Brain pericyte (primary cell): ENCODE measurements at regions not wholly inside any gene's neighbourhood (a gene's known extent, or its start where the extent isn't known, plus 50 kb on each side); places are given as distances from the start of the nearest gene placed in this dataset.
A peak's percentile ranks its signal among the peaks of the same experiment; 100 is the strongest.

Experiments
- DNase-seq: peaks from one replicate; pipeline ENCODE4 v3.0.0-alpha.2; 2012; ENCODE audit warnings: low read depth, low spot score

DNA sequence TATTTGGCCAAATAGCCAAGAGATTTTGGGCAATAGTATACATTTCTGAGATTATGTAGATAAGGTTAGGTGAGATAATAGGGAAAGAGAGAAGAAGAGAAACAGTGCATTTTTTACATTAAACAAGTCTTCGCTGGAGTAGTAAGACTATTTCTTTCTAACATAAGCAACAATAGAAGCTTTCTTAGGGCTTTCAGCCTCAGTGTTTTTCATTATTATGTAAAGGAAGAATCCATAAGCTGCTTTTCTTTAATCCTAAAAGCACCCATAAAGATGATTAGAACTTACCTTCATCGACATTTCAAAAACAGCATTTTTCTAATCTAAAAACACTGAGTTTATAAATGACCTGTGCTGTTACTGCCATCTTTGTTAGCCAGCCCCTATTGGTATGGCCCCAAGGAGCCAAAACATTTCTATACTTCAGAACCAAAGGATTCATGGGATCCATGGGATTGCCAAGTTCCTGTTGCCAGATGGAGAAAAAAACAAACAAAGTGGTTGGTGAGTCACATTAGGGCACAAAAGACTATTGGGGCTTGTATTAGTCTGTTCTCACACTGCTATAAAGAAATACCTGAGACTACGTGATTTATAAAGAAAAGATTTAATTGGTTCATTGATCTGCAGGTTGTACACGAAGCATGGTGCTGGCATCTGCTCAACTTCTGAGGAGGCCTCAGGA, 88.2 kb downstream of the SCG2 start:
- DNase-seq: no peak

DNA sequence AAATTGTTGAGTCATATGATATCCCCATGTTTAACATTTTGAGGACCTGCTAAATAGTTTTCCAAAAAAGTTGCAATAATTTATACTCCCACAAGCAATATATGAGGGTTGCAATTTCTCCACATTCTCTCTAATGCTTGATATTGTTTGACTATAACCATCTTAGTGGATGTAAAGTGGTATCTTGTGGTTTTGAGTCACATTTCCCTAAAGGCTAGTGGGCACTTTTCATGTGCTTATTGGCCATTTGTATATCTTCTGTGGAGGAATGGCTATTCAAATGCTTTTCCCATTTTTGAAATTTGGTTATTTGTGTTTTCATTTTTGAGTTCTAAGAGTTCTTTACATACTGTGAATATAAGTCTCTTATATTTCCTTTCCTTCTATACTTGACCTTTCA, 82.7 kb downstream of the SCG2 start:
- DNase-seq: no peak

DNA sequence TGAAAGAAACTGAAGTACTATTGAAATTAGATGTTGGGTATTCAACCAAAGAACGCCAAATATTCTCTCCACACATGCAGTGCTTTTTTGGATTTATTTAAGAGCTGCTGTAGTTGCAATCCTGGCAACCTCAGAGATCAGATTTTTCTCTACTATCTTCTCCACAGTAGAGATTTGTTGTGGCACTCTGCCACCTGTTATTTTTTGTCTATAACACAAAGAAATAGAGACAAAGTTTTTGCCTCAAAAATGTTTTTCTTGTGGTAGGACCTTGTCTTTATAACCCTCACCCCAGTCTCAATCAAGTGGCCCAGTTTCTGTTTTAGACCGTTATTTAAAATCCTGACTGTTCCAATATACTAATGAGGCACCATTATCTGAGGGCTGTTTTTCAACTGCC, 79.4 kb downstream of the SCG2 start:
- no peak for DNase-seq

DNA sequence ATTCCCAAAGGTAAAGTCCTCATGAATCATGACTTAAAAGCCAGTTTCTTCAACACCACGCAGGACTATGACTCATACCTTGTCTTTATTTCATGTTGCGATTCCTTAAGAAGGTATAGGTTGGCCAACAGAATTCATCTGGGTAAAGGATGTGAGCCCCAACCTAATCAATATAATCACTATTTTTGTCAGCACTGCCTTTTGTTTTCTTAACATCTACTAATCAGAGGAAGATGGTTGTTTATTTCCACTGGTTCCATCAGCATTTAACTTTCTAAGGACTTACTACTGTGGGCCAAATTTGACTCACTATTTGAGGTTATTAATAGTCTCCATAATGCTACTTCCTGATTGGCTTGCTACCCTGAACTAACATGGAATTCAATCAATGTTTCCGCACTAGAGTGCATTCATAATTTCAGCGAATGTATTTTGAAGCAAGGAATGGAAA, 78.6 kb downstream of the SCG2 start:
- DNase-seq: no peak

DNA sequence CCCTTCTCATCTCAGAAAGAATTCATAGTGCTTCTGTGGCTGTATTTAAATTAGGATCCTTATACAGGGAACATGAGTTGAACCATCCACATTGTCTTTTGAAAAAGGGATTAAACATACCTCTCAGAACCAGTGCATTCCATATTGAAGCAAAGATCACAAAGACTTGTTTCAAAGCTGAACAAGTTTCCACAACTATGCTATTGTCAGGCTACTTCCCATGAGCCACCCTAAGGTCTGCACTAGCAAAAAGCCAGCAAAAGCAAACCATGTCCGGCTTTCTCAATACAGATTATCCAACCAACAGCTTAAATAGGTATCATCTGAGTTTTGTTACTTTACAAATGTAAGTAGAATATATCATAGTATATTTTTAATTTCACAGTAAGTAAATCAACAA, 78.1 kb downstream of the SCG2 start:
- DNase-seq: no peak

DNA sequence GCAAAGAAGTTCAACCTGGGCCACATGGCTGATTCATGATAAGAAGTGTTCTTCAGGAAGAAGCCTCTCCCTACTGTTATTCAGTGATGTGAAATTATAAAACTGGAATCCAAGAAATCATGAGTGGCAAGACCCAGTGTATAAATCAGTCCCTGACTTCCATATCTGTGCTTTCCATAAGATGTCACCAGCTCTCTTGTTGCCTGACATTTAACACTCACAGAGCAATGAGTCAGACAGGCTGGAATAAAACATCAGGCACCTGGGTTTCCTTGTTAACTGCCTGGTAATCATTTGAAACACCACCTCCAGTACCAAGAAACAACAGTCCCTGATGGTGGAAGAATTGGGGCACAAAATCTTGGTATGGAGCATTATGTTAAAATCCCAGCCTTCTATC, 76.1 kb downstream of the SCG2 start:
- DNase-seq: no peak

DNA sequence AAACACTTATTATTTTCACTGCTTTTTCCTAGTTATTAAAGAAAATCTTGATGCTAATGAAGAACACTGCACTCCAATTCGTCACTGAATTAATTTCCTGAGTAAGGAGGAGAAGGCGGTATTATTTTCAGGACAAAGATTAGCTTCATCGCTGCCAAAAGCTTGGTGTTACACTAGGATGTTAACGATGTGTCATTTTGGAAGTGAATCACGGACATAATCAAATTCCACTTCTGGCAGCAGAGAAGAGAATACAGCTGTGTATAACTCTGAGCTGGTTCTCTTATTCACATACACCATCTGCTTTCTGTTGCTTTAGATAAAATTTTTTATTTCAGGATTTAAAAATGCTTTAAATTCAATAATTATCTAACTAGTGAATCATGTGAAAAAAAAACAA, 74.1 kb downstream of the SCG2 start:
- no peak for DNase-seq

DNA sequence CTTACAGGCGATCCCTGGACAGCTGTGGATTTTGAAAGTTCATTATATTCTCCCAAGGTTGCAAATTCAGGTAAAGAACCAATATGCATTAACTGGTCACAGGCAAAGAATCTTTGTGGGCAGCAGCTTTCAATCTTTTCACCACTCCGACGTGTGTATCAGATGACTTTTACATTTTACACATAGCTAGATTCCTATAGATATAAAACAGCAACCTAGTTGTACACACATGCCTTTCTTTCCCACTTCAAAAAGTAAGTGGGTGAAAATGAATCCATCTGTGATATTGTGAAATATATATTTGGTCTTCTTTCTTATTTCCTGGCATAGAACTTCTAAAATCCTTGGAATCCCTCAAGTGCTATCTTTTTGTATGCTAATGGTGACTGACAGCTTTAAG, 72.5 kb downstream of the SCG2 start:
- no peak for DNase-seq

DNA sequence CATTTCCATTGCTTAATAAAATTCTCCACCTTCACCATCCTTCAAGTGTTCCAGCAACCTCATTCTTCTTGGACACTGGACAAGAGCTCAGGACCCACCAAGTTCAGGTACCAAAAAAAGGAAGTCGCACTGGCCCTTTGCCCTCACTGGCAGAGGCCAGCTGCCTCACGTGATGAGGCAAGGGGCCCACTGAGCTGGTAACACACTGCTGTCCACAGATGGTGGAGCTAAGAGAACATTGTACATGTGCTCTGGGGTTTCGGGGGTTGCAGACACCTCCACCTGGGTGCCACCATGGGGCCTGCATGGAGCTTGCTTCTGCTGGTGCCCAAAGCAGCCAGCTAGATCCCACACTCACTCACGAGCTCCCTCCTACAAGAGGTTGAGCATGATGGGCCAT, 71.3 kb downstream of the SCG2 start:
- no peak for DNase-seq

DNA sequence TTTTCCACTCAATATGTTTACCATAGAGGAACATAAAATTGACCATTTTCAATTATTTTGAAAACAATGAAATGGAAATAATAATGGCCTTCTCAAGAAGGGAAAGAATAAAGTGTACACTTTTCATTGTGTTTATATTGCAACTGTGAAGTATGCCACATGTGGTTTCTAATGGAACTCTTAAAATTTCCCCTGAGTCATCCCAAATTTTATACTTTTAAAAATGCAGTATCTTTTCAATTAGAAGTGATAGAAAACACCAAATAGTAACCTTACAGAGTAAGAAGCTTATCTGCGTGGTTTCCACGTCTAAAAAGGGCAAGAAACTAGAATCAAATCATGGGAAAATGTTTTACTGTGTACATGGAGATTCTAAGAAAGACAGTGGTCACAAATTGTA, 70.0 kb downstream of the SCG2 start:
- DNase-seq: no peak

DNA sequence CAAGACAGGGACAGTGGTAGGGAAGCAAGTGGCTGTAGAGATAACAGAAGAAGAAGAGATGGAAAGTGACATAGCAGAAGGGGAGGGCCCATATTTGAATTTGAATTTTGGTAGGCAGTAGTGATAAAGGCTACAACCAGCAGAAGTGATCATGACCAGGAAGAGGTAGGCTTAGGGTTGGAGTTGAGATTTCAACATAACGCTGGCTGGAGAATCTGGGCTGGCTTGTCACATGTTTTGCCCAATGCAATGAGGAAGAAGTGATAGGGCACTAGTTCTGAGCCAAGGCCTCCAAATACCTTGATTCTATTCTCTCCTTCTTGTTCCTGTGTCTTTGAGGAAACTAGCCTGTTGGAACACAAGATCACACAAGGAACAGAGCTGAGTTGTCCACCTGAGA, 69.4 kb downstream of the SCG2 start:
- no peak for DNase-seq

DNA sequence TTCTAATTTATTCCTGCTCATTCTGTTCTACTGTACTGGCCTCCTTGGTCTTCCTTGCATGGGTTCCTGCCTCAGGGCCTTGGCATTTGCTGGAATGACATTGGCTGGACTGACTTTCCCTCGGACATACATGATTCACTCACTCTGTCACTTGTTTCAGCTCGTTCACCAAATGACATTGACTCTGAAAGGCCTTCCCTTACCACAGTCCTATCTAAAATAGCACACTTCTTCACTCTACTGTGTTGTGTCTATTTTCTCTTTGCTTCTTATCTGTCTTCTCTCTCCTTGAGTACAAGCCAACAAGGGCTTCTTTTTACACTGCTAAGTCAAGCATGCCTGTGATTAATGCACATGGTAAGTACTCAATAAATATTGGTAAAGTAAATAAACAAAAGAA, 65.6 kb downstream of the SCG2 start:
- DNase-seq: no peak

DNA sequence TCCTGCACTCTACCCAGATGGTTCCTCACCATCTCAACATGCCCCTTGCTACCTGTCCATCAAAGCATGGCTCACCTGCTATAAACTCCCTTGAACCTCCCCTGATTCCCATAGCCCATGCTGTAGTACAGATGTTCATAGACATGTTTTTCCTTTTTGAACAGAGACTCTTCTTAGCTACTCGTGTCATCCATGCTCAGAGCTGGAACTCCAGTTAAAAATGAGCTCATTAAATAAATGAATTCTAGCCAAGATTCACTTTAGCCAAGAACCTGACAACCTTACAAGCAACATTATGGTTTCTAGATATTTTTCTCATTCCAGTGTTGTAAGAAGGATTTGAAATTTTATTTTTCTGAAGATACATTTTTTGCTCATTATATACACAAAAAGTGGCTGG, 65.0 kb downstream of the SCG2 start:
- no peak for DNase-seq

DNA sequence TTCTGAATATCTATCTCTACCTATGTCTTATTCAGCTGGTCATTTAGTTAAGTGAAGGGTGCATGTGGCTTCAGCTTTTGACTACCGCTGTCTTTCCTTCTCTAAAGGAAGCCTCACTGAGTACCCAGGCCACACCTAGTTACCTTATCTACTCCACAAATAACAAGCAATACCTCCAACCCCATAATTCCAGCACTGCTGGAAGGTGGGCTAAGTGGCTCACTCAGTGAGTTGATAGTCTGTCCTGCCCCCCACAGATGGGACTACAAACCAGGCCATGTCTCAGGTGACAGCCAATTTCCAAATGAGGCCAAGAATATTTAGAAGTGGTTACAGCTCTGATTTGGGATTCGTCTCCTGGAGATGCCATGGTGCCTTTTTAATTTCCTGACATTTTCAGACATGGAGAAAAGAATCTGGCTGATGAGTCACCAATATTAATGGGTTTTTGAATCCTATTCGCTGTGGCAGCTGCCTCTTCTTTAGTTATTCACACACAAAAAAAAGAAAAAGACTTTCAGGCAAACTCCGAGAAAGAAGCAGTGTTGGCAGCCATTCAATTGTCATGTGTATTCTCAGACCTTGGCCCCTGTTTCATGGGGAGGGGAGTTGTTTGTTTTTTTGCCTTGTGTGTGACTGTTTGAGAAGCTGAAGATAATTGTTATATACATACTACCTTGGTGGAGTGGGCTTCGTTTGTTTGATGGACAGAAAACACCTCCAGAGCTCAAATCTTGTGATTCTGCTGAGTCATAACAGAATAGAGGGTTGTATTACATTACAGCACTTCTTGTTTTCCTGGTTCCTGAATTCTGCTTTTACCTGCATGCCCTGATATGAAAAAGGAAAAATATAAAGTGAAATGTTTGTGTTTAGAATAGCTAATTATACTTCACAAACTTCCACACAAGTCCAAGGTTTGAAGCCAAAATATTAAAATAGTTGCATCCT, 64.2 kb downstream of the SCG2 start:
- DNase-seq: peak; percentile 32

DNA sequence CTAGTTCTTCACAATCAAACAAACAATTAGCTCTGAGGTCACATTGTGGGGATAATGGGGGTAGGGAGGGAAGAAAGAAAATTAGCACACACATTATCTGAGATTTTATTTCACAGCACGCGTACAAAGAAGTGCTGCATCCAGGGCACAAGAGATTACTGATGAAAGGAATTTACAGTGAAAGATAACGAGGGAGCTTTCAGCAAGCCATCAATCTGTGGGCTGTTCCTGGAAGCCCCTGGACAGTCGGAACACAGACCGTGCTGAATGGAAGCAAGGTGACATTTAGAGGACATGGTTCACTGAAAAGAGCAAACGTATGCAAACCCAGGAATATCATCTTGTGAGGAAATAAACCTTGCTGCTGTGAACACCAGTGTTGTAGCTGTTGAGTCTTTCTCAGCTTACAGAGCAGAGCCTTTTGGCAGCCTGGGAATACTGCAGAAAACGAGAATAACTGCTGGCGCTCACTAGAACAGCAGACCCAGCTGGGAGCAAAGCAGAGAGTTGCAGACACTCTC, 63.2 kb downstream of the SCG2 start:
- no peak for DNase-seq

DNA sequence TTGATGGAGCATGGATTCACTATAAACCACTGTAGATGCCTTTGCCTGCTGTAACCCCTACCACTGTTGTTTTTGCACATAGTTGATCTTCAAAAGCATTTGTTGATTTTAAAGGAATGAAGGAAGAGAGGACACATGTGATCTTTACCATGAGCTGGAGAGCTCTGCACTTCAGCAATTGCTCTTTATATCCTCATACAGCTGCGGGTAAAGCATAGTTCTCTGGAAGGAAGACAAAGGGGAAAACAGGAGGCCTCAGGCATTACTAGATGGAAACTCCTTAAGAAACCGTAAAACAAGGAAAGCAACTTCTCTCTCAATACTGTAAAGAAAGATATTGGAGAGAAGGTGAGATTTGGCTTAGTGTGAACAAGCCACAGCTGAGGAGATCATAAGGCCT, 60.6 kb downstream of the SCG2 start:
- no peak for DNase-seq

DNA sequence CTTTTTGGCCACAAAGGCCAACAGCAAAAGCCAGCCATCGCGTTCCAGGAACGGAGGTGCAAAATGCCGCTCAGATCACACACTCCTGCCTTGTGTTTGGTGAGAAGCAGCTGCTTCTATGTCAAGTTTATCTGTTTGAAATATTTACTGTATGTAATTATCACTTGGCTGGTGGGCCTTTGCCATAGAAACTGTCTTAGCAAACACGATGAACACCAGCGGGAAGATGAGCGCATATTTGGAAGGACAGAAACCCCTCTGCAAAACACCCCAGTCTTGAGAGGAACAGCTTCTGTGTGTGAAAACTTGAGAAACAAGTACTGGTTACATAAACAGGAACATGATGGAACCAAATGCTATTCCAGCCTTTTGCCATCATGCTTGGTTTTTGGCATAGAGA, 59.7 kb downstream of the SCG2 start:
- no peak for DNase-seq

DNA sequence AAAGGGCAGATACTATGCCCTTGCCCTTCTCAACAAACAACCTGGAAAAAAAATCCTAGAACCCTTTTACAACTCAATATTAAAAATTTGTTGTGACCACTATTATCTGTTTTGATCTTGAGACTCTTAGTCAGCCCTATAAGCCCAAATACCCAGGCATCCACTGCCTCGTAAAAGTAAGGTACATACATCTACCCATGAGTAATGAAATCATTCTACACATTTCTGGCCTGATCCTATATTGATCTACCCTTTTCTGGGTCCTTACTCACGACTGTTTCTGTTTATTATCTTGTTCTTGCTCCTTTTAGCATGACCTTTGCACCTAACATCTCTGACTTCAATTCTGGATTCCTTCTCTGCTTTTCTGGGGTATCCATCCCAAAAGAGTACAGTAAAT, 56.8 kb downstream of the SCG2 start:
- no peak for DNase-seq

DNA sequence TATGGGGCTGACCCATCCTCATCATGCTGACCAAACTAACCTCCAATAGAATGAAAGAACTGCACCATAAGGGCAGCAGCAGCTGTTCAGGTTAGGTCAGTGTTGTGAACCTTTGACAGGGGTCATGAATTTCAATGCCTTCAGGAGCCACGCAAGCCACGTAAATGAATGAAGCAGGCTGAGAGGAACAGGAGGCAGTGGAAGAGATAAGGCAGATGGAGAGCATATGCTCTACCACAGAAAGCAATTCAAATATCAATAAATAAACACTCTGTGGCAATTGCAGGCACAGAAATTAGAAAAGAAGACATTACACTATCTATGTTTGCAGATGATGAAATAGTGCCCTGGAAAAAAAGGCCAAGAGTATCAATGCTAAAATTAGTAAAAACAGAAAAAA, 56.3 kb downstream of the SCG2 start:
- DNase-seq: no peak
